ENCODE measurements at regions not wholly inside any gene's neighbourhood (a gene's known extent, or its start where the extent isn't known, plus 50 kb on each side); places are given as distances from the start of the nearest gene placed in this dataset.

- CTCF ChIA-PET: interaction anchor here (0.6 kb wide), 1 partner anchor 14 kb away, joined by 3 read pairs; no protein-coding TSS in a partner anchor
- H3K27ac ChIP-seq (ENCODE audit: extremely low read depth, low read depth, low read length): no peak overlapping the region
- H3K4me1 ChIP-seq (ENCODE audit: control insufficient read depth, insufficient read depth, low read length): no peaks in the 10 kb centered on the region
- POLR2A ChIA-PET: no interaction called here
- H3K9me3 ChIP-seq (ENCODE audit: control insufficient read depth, insufficient read depth, low read depth, low read length): no peaks in the 10 kb centered on the region
- no peak overlapping the region for H3K4me3 ChIP-seq (ENCODE audit: low read depth, low read length)
- TF ChIP-seq ZFP69B (tag by site-specific recombination; IDR thresholded peaks at IDR 0.05): no peak
- no peak for TF ChIP-seq ZNF426 (tag by site-specific recombination; IDR thresholded peaks at IDR 0.05)
- TF ChIP-seq ZNF221 (tag by site-specific recombination; IDR thresholded peaks at IDR 0.05; ENCODE audit: borderline replicate concordance): no peak
- TF ChIP-seq ZNF473 (tag by site-specific recombination; IDR thresholded peaks at IDR 0.05): no peak
- no peak for TF ChIP-seq REST (tag by site-specific recombination; IDR thresholded peaks at IDR 0.05)
- no peak for TF ChIP-seq ZNF10 (tag by site-specific recombination; IDR thresholded peaks at IDR 0.05)
- TF ChIP-seq ZNF585B (tag by site-specific recombination; IDR thresholded peaks at IDR 0.05): no peak
- no peak for TF ChIP-seq ZNF670 (tag by site-specific recombination; IDR thresholded peaks at IDR 0.05; ENCODE audit: low read depth)
- TF ChIP-seq, protein P1, sequence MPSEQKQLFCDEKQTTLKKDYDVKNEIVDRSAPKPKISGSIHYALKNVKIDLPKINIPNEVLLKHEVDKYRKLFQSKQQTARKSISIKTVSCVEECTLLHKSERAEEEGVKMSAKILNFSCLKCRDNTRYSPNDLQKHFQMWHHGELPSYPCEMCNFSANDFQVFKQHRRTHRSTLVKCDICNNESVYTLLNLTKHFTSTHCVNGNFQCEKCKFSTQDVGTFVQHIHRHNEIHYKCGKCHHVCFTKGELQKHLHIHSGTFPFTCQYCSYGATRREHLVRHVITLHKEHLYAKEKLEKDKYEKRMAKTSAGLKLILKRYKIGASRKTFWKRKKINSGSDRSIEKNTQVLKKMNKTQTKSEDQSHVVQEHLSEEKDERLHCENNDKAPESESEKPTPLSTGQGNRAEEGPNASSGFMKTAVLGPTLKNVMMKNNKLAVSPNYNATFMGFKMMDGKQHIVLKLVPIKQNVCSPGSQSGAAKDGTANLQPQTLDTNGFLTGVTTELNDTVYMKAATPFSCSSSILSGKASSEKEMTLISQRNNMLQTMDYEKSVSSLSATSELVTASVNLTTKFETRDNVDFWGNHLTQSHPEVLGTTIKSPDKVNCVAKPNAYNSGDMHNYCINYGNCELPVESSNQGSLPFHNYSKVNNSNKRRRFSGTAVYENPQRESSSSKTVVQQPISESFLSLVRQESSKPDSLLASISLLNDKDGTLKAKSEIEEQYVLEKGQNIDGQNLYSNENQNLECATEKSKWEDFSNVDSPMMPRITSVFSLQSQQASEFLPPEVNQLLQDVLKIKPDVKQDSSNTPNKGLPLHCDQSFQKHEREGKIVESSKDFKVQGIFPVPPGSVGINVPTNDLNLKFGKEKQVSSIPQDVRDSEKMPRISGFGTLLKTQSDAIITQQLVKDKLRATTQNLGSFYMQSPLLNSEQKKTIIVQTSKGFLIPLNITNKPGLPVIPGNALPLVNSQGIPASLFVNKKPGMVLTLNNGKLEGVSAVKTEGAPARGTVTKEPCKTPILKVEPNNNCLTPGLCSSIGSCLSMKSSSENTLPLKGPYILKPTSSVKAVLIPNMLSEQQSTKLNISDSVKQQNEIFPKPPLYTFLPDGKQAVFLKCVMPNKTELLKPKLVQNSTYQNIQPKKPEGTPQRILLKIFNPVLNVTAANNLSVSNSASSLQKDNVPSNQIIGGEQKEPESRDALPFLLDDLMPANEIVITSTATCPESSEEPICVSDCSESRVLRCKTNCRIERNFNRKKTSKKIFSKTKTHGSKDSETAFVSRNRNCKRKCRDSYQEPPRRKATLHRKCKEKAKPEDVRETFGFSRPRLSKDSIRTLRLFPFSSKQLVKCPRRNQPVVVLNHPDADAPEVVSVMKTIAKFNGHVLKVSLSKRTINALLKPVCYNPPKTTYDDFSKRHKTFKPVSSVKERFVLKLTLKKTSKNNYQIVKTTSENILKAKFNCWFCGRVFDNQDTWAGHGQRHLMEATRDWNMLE (tag by site-specific recombination; conservative IDR thresholded peaks at IDR 0.05; ENCODE audit: low read depth): no peak
- no peak for TF ChIP-seq ZNF214 (tag by site-specific recombination; IDR thresholded peaks at IDR 0.05; ENCODE audit: borderline replicate concordance)
- H3K36me3 ChIP-seq (ENCODE audit: control insufficient read depth in 2 of 2, insufficient read depth in 1 of 2, low read length in 2 of 2): no peaks in the 10 kb centered on the region
Measured at GRCh38 chr13:80755910-80756309, 415.0 kb upstream of the SPRY2 start.

- no peak overlapping the region for H3K27ac ChIP-seq (ENCODE audit: extremely low read depth, low read depth, low read length)
- CTCF ChIA-PET: no interaction called here
- POLR2A ChIA-PET: no interaction called here
- H3K9me3 ChIP-seq (ENCODE audit: control insufficient read depth, insufficient read depth, low read depth, low read length): no peaks in the 10 kb centered on the region
- no peak overlapping the region for H3K4me3 ChIP-seq (ENCODE audit: low read depth, low read length)
- H3K4me1 ChIP-seq (ENCODE audit: control insufficient read depth, insufficient read depth, low read length): no peaks in the 10 kb centered on the region
- no peaks in the 10 kb centered on the region for H3K36me3 ChIP-seq (ENCODE audit: control insufficient read depth in 2 of 2, insufficient read depth in 1 of 2, low read length in 2 of 2)
- TF ChIP-seq, protein P2, sequence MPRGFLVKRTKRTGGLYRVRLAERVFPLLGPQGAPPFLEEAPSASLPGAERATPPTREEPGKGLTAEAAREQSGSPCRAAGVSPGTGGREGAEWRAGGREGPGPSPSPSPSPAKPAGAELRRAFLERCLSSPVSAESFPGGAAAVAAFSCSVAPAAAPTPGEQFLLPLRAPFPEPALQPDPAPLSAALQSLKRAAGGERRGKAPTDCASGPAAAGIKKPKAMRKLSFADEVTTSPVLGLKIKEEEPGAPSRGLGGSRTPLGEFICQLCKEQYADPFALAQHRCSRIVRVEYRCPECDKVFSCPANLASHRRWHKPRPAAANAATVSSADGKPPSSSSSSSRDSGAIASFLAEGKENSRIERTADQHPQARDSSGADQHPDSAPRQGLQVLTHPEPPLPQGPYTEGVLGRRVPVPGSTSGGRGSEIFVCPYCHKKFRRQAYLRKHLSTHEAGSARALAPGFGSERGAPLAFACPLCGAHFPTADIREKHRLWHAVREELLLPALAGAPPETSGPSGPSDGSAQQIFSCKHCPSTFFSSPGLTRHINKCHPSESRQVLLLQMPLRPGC (tag by site-specific recombination; IDR thresholded peaks at IDR 0.05): no peak
- no peak for TF ChIP-seq PRDM6 (tag by site-specific recombination; IDR thresholded peaks at IDR 0.05)
- no peak for TF ChIP-seq PRDM1 (tag by site-specific recombination; IDR thresholded peaks at IDR 0.05)
- no peak for TF ChIP-seq ZNF202 (tag by site-specific recombination; IDR thresholded peaks at IDR 0.05; ENCODE audit: borderline replicate concordance)
- TF ChIP-seq ZNF621 (tag by site-specific recombination; IDR thresholded peaks at IDR 0.05): no peak
- TF ChIP-seq KLF7 (tag by site-specific recombination; IDR thresholded peaks at IDR 0.05; ENCODE audit: borderline replicate concordance): no peak
- TF ChIP-seq, protein P3, sequence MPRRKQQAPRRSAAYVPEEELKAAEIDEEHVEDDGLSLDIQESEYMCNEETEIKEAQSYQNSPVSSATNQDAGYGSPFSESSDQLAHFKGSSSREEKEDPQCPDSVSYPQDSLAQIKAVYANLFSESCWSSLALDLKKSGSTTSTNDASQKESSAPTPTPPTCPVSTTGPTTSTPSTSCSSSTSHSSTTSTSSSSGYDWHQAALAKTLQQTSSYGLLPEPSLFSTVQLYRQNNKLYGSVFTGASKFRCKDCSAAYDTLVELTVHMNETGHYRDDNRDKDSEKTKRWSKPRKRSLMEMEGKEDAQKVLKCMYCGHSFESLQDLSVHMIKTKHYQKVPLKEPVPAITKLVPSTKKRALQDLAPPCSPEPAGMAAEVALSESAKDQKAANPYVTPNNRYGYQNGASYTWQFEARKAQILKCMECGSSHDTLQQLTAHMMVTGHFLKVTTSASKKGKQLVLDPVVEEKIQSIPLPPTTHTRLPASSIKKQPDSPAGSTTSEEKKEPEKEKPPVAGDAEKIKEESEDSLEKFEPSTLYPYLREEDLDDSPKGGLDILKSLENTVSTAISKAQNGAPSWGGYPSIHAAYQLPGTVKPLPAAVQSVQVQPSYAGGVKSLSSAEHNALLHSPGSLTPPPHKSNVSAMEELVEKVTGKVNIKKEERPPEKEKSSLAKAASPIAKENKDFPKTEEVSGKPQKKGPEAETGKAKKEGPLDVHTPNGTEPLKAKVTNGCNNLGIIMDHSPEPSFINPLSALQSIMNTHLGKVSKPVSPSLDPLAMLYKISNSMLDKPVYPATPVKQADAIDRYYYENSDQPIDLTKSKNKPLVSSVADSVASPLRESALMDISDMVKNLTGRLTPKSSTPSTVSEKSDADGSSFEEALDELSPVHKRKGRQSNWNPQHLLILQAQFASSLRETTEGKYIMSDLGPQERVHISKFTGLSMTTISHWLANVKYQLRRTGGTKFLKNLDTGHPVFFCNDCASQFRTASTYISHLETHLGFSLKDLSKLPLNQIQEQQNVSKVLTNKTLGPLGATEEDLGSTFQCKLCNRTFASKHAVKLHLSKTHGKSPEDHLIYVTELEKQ (tag by site-specific recombination; IDR thresholded peaks at IDR 0.05; ENCODE audit: borderline replicate concordance): no peak
- TF ChIP-seq GLI4 (tag by site-specific recombination; IDR thresholded peaks at IDR 0.05): no peak
Measured at GRCh38 chr13:80754441-80754840, 413.5 kb upstream of the SPRY2 start.
